LNCAP (cell line): ENCODE measurements at regions not wholly inside any gene's neighbourhood (a gene's known extent, or its start where the extent isn't known, plus 50 kb on each side); places are given as distances from the start of the nearest gene placed in this dataset.

Experiments used
- TF ChIP-seq, protein P1 (sequence below): fragments of 450-650 bp; IDR thresholded peaks from 2 replicates; pipeline ENCODE4 v1.5.1; 2017; ENCODE audit warnings: mild to moderate bottlenecking

- TF ChIP-seq, protein P1, sequence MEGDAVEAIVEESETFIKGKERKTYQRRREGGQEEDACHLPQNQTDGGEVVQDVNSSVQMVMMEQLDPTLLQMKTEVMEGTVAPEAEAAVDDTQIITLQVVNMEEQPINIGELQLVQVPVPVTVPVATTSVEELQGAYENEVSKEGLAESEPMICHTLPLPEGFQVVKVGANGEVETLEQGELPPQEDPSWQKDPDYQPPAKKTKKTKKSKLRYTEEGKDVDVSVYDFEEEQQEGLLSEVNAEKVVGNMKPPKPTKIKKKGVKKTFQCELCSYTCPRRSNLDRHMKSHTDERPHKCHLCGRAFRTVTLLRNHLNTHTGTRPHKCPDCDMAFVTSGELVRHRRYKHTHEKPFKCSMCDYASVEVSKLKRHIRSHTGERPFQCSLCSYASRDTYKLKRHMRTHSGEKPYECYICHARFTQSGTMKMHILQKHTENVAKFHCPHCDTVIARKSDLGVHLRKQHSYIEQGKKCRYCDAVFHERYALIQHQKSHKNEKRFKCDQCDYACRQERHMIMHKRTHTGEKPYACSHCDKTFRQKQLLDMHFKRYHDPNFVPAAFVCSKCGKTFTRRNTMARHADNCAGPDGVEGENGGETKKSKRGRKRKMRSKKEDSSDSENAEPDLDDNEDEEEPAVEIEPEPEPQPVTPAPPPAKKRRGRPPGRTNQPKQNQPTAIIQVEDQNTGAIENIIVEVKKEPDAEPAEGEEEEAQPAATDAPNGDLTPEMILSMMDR: no peak
Observed at GRCh38 chr12:98211909-98212695, 303.3 kb upstream of the TMPO start.

DNA sequence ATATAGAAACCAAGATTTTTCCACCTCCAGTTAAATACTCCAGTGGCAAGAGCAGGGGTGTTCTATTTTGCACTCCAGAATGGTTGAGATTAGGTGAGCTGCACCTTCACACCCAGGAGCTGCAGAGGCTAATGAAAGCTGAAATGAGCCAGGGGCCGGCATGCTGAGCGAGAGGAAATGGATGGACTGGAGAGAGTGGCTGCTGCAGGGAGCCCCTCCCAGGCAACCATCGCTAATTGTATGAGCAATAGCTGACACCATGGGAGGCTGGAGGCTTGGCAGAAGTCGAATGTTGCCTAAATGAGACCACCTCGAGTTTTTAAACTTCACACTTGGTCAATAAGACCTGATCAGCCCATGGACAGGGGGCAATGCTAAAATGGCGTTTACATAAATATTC lies 301.8 kb upstream of the TMPO start:
- TF ChIP-seq, protein P1: no peak

- TF ChIP-seq, protein P1: no peak
Observed at GRCh38 chr12:98217257-98217656, 298.1 kb upstream of the TMPO start.

- TF ChIP-seq, protein P1: no peak
Observed at GRCh38 chr12:98220636-98221035, 294.8 kb upstream of the TMPO start.

DNA sequence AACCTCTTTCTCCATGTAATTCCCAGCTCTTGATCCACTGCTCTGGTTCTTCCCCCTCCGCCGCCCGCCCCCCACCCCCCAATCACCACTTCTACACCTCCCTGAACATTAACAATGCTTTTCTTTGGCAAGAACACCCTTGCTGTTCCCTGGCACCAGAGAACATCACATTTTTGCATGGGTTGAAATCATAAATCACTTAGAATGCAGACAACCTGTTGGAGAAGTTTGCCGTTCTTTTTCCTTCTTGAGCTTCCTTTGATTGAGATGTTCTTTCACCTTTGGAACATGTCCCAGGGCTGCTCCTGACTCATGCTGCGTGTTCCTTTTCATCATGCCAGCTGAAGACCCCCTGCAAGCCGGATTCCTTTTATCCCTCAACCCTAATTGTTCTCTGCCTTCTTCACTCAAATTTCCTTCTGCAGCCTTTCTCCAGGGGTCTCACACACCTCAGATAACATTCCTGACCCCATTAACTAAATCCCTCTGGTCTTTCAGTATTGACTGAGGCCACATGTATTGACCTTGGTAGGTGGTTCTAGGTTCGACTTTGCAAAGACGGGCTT lies 294.1 kb upstream of the TMPO start:
- TF ChIP-seq, protein P1: no peak

GRCh38 chr12:98222135-98222534 lies 293.3 kb upstream of the TMPO start:
- TF ChIP-seq, protein P1: no peak

DNA sequence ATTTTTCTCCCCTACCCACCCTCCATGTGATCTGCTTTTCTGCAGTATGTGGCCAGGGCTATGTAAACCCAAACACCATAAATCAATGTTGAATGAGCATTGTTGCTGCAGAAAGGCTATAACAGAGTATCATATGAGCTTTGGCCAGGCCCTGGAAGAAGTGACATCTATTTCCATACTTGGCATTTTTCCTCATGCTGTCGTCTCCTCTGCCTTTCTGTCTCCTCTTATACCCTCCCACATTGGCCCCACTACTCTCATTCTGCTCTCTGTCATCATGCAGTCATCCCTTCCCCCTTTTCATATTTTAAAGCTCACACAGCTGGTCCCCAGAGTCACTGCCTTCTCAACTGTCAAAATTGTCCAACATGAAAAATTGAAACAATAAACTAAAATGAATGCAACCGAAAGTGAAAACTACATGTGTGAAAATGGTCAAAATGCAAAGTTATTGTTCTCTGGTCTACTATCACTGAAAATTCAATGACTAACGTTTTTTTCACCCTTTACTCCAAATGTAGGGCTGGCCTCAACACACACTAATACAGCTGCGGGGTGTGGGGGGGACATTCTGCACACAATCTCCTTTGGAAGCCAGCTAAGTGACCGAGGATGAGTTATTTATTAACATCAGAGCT lies 290.7 kb upstream of the TMPO start:
- TF ChIP-seq, protein P1: no peak
